PFSK-1 (cell line): ENCODE measurements at regions not wholly inside any gene's neighbourhood (a gene's known extent, or its start where the extent isn't known, plus 50 kb on each side); places are given as distances from the start of the nearest gene placed in this dataset.

Source experiments
- FOXP2 ChIP-seq: optimal IDR thresholded peaks from 2 replicates; pipeline ENCODE3; 2011; ENCODE audit warnings: borderline replicate concordance, control low read depth, inconsistent platforms; ENCODE audit not compliant: insufficient read depth; ENCODE audit errors: extremely low read length, extremely low read depth
- POLR2AphosphoS5 ChIP-seq: IDR thresholded peaks from 2 replicates; pipeline ENCODE4 v1.6.1; 2012; ENCODE audit warnings: low read depth, mild to moderate bottlenecking, control low read depth, low read length, moderate library complexity
- SIN3A ChIP-seq: IDR thresholded peaks from 2 replicates; pipeline ENCODE4 v1.6.1; 2012; ENCODE audit warnings: mild to moderate bottlenecking, low read length, moderate library complexity, borderline replicate concordance; ENCODE audit not compliant: insufficient read depth
- TAF1 ChIP-seq: IDR thresholded peaks from 2 replicates; pipeline ENCODE4 v1.6.1; 2012; ENCODE audit warnings: low read length, control low read depth, borderline replicate concordance; ENCODE audit not compliant: insufficient read depth
- TF ChIP-seq, protein P1 (sequence below), 2 experiments: IDR thresholded peaks; 2 replicates each; pipeline versions ENCODE4 v1.6.1 to v1.8.0; 2011 to 2012; ENCODE audit warnings: low read depth in 2 of 2, low read length in 2 of 2, control low read depth in 1 of 2, inconsistent platforms in 1 of 2, mild to moderate bottlenecking in 1 of 2, moderate library complexity in 1 of 2; ENCODE audit not compliant: insufficient read depth in 1 of 2

- no peak for TF ChIP-seq TAF1
- TF ChIP-seq, protein P1, sequence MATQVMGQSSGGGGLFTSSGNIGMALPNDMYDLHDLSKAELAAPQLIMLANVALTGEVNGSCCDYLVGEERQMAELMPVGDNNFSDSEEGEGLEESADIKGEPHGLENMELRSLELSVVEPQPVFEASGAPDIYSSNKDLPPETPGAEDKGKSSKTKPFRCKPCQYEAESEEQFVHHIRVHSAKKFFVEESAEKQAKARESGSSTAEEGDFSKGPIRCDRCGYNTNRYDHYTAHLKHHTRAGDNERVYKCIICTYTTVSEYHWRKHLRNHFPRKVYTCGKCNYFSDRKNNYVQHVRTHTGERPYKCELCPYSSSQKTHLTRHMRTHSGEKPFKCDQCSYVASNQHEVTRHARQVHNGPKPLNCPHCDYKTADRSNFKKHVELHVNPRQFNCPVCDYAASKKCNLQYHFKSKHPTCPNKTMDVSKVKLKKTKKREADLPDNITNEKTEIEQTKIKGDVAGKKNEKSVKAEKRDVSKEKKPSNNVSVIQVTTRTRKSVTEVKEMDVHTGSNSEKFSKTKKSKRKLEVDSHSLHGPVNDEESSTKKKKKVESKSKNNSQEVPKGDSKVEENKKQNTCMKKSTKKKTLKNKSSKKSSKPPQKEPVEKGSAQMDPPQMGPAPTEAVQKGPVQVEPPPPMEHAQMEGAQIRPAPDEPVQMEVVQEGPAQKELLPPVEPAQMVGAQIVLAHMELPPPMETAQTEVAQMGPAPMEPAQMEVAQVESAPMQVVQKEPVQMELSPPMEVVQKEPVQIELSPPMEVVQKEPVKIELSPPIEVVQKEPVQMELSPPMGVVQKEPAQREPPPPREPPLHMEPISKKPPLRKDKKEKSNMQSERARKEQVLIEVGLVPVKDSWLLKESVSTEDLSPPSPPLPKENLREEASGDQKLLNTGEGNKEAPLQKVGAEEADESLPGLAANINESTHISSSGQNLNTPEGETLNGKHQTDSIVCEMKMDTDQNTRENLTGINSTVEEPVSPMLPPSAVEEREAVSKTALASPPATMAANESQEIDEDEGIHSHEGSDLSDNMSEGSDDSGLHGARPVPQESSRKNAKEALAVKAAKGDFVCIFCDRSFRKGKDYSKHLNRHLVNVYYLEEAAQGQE (IDR thresholded peaks at IDR 0.05; ENCODE audit: insufficient read depth in 1 of 2, low read depth in 2 of 2, low read length in 2 of 2), result no peak
- no peak for TF ChIP-seq POLR2AphosphoS5
- TF ChIP-seq SIN3A, result no peak
- no peak for TF ChIP-seq FOXP2
These were observed 334.5 kb upstream of the CYRIA start for GRCh38 chr2:17000184-17000482.
